ENCODE measurements at regions not wholly inside any gene's neighbourhood (a gene's known extent, or its start where the extent isn't known, plus 50 kb on each side); places are given as distances from the start of the nearest gene placed in this dataset.

DNA sequence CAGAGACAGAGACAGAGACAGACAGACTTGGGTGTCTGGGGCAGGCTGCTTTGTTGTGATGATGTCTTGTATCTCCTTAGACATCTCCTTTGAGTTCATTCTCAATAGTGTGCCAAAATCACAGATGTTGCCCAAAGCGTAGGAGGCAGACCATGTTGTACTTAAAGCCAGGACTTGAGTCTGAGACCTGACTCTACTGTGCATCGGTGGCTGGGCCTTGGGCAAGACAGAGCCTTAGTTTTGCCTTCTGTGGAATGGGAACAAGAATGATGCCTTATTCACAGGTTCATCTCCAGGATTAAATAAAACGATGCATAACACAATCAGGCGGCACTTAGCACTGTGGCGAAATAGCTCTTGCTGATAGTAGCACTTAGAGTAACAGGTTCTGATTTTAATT, 230.3 kb downstream of the AACS start:
- H3K36me3 Mint-ChIP-seq, result no peaks in the 10 kb centered on the region
- H3K9me3 Mint-ChIP-seq, result no peaks in the 10 kb centered on the region

GRCh38 chr12:125296701-125297100, 231.5 kb downstream of the AACS start:
- Mint-ChIP-seq H3K4me3 (no peak overlapping the region), H3K4me1 (no peaks in the 10 kb centered on the region), H3K36me3 (no peaks in the 10 kb centered on the region), H3K27me3 (ENCODE audit: low read depth) (peaks cover 67% of the 10 kb centered on the region), H3K9me3 (no peaks in the 10 kb centered on the region), H3K27ac (no peak overlapping the region)
- TF ChIP-seq, protein P1, sequence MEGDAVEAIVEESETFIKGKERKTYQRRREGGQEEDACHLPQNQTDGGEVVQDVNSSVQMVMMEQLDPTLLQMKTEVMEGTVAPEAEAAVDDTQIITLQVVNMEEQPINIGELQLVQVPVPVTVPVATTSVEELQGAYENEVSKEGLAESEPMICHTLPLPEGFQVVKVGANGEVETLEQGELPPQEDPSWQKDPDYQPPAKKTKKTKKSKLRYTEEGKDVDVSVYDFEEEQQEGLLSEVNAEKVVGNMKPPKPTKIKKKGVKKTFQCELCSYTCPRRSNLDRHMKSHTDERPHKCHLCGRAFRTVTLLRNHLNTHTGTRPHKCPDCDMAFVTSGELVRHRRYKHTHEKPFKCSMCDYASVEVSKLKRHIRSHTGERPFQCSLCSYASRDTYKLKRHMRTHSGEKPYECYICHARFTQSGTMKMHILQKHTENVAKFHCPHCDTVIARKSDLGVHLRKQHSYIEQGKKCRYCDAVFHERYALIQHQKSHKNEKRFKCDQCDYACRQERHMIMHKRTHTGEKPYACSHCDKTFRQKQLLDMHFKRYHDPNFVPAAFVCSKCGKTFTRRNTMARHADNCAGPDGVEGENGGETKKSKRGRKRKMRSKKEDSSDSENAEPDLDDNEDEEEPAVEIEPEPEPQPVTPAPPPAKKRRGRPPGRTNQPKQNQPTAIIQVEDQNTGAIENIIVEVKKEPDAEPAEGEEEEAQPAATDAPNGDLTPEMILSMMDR (IDR thresholded peaks at IDR 0.05; ENCODE audit: unreplicated experiment), result no peak
- no peak for DNase-seq (ENCODE audit: low spot score in 2 of 2, unreplicated experiment in 2 of 2)

More for the DNA sequence above, 230.3 kb downstream of the AACS start:
- TF ChIP-seq, protein P1 (IDR thresholded peaks at IDR 0.05; ENCODE audit: unreplicated experiment), result no peak
- H3K4me1 Mint-ChIP-seq, result no peaks in the 10 kb centered on the region
- H3K27ac Mint-ChIP-seq, result no peak overlapping the region
- H3K27me3 Mint-ChIP-seq (ENCODE audit: low read depth), result peaks cover 68% of the 10 kb centered on the region
- no peak overlapping the region for H3K4me3 Mint-ChIP-seq
- DNase-seq (ENCODE audit: low spot score in 2 of 2, unreplicated experiment in 2 of 2), result no peak

GRCh38 chr12:125299840-125300239, 234.6 kb downstream of the AACS start:
- Mint-ChIP-seq H3K27me3 (ENCODE audit: low read depth) (peaks cover 69% of the 10 kb centered on the region), H3K4me1 (no peaks in the 10 kb centered on the region), H3K9me3 (no peaks in the 10 kb centered on the region), H3K4me3 (no peak overlapping the region), H3K36me3 (no peaks in the 10 kb centered on the region), H3K27ac (no peak overlapping the region)
- no peak for DNase-seq (ENCODE audit: low spot score in 2 of 2, unreplicated experiment in 2 of 2)
- TF ChIP-seq, protein P1 (IDR thresholded peaks at IDR 0.05; ENCODE audit: unreplicated experiment), result no peak

DNA sequence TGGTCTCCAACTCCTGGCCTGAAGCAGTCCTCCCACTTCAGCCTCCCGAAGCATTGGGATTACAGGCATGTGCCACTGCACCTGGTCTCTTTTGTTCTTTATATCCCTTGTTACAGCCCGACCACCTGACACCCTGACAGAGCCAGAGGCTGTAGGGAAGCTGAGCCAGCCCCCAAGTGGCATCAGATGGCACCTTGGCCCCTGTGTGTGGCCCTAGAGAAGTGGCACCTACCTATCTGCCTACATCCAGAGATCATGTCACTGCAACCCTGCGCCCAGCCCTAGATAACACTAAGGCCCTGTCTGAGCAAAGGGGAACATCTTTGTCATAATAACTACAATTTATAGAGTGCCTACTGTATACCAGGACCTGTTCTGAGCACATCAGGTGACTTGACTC, 235.0 kb downstream of the AACS start:
- H3K4me1 Mint-ChIP-seq, result no peaks in the 10 kb centered on the region
- no peaks in the 10 kb centered on the region for H3K36me3 Mint-ChIP-seq
- H3K4me3 Mint-ChIP-seq, result no peak overlapping the region
- no peak overlapping the region for H3K27ac Mint-ChIP-seq
- H3K27me3 Mint-ChIP-seq (ENCODE audit: low read depth), result peaks cover 68% of the 10 kb centered on the region
- no peaks in the 10 kb centered on the region for H3K9me3 Mint-ChIP-seq
- TF ChIP-seq, protein P1 (IDR thresholded peaks at IDR 0.05; ENCODE audit: unreplicated experiment), result no peak
- no peak for DNase-seq (ENCODE audit: low spot score in 2 of 2, unreplicated experiment in 2 of 2)

GRCh38 chr12:125303337-125303736, 238.1 kb downstream of the AACS start:
- Mint-ChIP-seq H3K4me1 (no peaks in the 10 kb centered on the region), H3K27me3 (ENCODE audit: low read depth) (peaks cover 56% of the 10 kb centered on the region), H3K36me3 (no peaks in the 10 kb centered on the region), H3K4me3 (no peak overlapping the region), H3K9me3 (no peaks in the 10 kb centered on the region), H3K27ac (no peak overlapping the region)
- TF ChIP-seq, protein P1 (IDR thresholded peaks at IDR 0.05; ENCODE audit: unreplicated experiment), result no peak
- no peak for DNase-seq (ENCODE audit: low spot score in 2 of 2, unreplicated experiment in 2 of 2)

GRCh38 chr12:125304029-125304428, 238.8 kb downstream of the AACS start:
- H3K27ac Mint-ChIP-seq, result no peak overlapping the region
- TF ChIP-seq, protein P1 (IDR thresholded peaks at IDR 0.05; ENCODE audit: unreplicated experiment), result no peak
- H3K27me3 Mint-ChIP-seq (ENCODE audit: low read depth), result peaks cover 55% of the 10 kb centered on the region
- H3K36me3 Mint-ChIP-seq, result no peaks in the 10 kb centered on the region
- H3K9me3 Mint-ChIP-seq, result peaks cover 3% of the 10 kb centered on the region
- no peak overlapping the region for H3K4me3 Mint-ChIP-seq
- no peak for DNase-seq (ENCODE audit: low spot score in 2 of 2, unreplicated experiment in 2 of 2)
- H3K4me1 Mint-ChIP-seq, result no peaks in the 10 kb centered on the region

All from mesothelial cell of epicardium (in vitro differentiated cells).